Suprapubic skin (tissue), 3 donors: ENCODE measurements at regions not wholly inside any gene's neighbourhood (a gene's known extent, or its start where the extent isn't known, plus 50 kb on each side); places are given as distances from the start of the nearest gene placed in this dataset.

Source experiments
- POLR2A ChIP-seq, 2 donors: fragments of 450-650 bp; IDR thresholded peaks; one replicate each; pipeline ENCODE4 v1.6.1; 2017; ENCODE audit warnings: antibody characterized with exemption in 2 of 2, mild to moderate bottlenecking in 2 of 2, moderate library complexity in 2 of 2
- TF ChIP-seq, protein P1 (sequence below), 2 donors: fragments of 200-600 bp in 1 of 2; fragments of 450-650 bp in 1 of 2; sonication (generic) in 1 of 2; IDR thresholded peaks; one replicate each; pipeline ENCODE4 v1.5.1; 2016 to 2019; ENCODE audit warnings: antibody characterized with exemption in 2 of 2, mild to moderate bottlenecking in 1 of 2, moderate library complexity in 1 of 2

DNA sequence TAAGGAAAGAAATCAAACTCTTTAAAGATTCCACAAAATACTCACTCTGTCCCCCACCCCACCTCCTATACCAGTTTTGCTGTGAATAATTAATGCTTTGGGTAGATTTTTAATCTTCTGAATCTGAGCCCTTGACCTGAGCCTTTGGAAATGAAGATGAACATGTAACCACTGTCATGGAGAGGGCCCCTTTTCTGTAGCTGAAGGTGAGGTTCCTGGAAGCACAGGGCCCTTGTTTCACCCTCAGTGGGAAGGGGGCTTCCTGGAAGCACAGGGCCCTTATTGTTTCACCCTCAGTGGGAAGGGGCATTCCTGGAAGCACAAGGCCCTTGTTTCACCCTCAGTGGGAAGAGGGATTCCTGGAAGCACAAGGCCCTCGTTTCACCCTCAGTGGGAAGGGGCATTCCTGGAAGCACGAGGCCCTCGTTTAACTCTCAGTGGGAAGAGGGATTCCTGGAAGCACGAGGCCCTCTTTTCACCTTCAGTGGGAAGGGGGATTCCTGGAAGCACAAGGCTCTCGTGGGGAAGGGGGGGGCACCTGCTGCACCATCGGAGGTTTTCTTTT, 75.7 kb downstream of the DACT2 start:
- no peak for TF ChIP-seq POLR2A (IDR thresholded peaks at IDR 0.05)
- TF ChIP-seq, protein P1, sequence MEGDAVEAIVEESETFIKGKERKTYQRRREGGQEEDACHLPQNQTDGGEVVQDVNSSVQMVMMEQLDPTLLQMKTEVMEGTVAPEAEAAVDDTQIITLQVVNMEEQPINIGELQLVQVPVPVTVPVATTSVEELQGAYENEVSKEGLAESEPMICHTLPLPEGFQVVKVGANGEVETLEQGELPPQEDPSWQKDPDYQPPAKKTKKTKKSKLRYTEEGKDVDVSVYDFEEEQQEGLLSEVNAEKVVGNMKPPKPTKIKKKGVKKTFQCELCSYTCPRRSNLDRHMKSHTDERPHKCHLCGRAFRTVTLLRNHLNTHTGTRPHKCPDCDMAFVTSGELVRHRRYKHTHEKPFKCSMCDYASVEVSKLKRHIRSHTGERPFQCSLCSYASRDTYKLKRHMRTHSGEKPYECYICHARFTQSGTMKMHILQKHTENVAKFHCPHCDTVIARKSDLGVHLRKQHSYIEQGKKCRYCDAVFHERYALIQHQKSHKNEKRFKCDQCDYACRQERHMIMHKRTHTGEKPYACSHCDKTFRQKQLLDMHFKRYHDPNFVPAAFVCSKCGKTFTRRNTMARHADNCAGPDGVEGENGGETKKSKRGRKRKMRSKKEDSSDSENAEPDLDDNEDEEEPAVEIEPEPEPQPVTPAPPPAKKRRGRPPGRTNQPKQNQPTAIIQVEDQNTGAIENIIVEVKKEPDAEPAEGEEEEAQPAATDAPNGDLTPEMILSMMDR (IDR thresholded peaks at IDR 0.05) = no peak
